Adipose tissue (tissue), 3 donors: ENCODE measurements at regions not wholly inside any gene's neighbourhood (a gene's known extent, or its start where the extent isn't known, plus 50 kb on each side); places are given as distances from the start of the nearest gene placed in this dataset.
"Not testable (repeated sequence)": the region's sequence is repeated elsewhere in the genome, so short reads cannot be mapped to it uniquely, and the experiment has no call there.

ENCODE experiments used
- H3K27ac ChIP-seq: one replicate; pipeline ENCODE4 v1.5.1; 2013; ENCODE audit warnings: low read depth, low read length
- WGBS, 3 donors: extraction: QIAGEN DNeasy Blood & Tissue Kit; methylation state at CpG; one replicate each; pipeline ENCODE4 v1.1.7; 2013; 5-methylcytosine and 5-hydroxymethylcytosine counted together
- donor health status: healthy with polysubstance abuse.
- donor health status: Bipolar disorder and iron deficiency.
- donor health status: healthy.

- 89 to 98% (median 94%) methylated on average over 10 of the region's 10 CpGs for WGBS, 3 donors
- no peak overlapping the region for H3K27ac ChIP-seq
These were observed 134.5 kb upstream of the C2CD4B start for GRCh38 chr15:62299541-62299940.

GRCh38 chr15:62301993-62302675 lies 137.0 kb upstream of the C2CD4B start:
- WGBS, 3 donors: 37 to 71% (median 65%) methylated on average over 3 of the region's 3 CpGs
- H3K27ac ChIP-seq: no peak overlapping the region

- 9 to 19% (median 17%) methylated on average over 9 of the region's 9 CpGs for WGBS, 3 donors
- no peak overlapping the region for H3K27ac ChIP-seq
These were observed 141.9 kb upstream of the C2CD4B start for GRCh38 chr15:62306851-62307504.

GRCh38 chr15:62307551-62307950 lies 142.5 kb upstream of the C2CD4B start:
- WGBS, 3 donors: 96 to 97% (median 96%) methylated on average over 2 of the region's 2 CpGs
- H3K27ac ChIP-seq: no peak overlapping the region

- 72 to 80% (median 74%) methylated on average over 2 of the region's 2 CpGs for WGBS, 3 donors
- no peak overlapping the region for H3K27ac ChIP-seq
These were observed 151.5 kb upstream of the C2CD4B start for GRCh38 chr15:62316413-62317060.

GRCh38 chr15:62320259-62320658 lies 155.2 kb upstream of the C2CD4B start:
- H3K27ac ChIP-seq: no peak overlapping the region
- 63 to 82% (median 73%) methylated on average over 2 of the region's 2 CpGs for WGBS, 3 donors

GRCh38 chr15:62323353-62323890 lies 158.3 kb upstream of the C2CD4B start:
- no peak overlapping the region for H3K27ac ChIP-seq
- WGBS, 3 donors: 50 to 68% (median 52%) methylated on average over 8 of the region's 8 CpGs

- 73 to 77% (median 74%) methylated on average over 5 of the region's 5 CpGs for WGBS, 3 donors
- no peak overlapping the region for H3K27ac ChIP-seq
These were observed 159.3 kb upstream of the C2CD4B start for GRCh38 chr15:62324382-62324781.

GRCh38 chr15:62325597-62325996 lies 160.5 kb upstream of the C2CD4B start:
- H3K27ac ChIP-seq: no peak overlapping the region
- 77 to 86% (median 77%) methylated on average over 7 of the region's 7 CpGs for WGBS, 3 donors

- 69 to 84% (median 81%) methylated on average over 3 of the region's 3 CpGs for WGBS, 3 donors
- H3K27ac ChIP-seq: no peak overlapping the region
These were observed 161.5 kb upstream of the C2CD4B start for GRCh38 chr15:62326460-62327011.

- WGBS, 3 donors: 76 to 88% (median 78%) methylated on average over 5 of the region's 5 CpGs
- no peak overlapping the region for H3K27ac ChIP-seq
These were observed 162.3 kb upstream of the C2CD4B start for GRCh38 chr15:62327406-62327805.

- WGBS, 3 donors: 97 to 100% (median 98%) methylated on average over 10 to 17 of the region's 29 CpGs
- not testable (repeated sequence) for H3K27ac ChIP-seq
These were observed 167.4 kb upstream of the C2CD4B start for GRCh38 chr15:62332472-62332871.

GRCh38 chr15:62334536-62334935 lies 169.5 kb upstream of the C2CD4B start:
- no peak overlapping the region for H3K27ac ChIP-seq

GRCh38 chr15:62337934-62338333 lies 172.8 kb upstream of the C2CD4B start:
- no peak overlapping the region for H3K27ac ChIP-seq

GRCh38 chr15:62338497-62338896 lies 173.4 kb upstream of the C2CD4B start:
- H3K27ac ChIP-seq: no peak overlapping the region
- 69 to 87% (median 84%) methylated on average over 1 of the region's 1 CpG for WGBS, 3 donors

More at GRCh38 chr15:62337934-62338333, 172.8 kb upstream of the C2CD4B start:
- 83 to 88% (median 84%) methylated on average over 4 of the region's 4 CpGs for WGBS, 3 donors

- 92 to 95% (median 94%) methylated on average over 9 of the region's 9 CpGs for WGBS, 3 donors
- H3K27ac ChIP-seq: no peak overlapping the region
These were observed 177.9 kb upstream of the C2CD4B start for GRCh38 chr15:62342959-62343358.

- 85 to 91% (median 90%) methylated on average over 10 of the region's 10 CpGs for WGBS, 3 donors
- no peak overlapping the region for H3K27ac ChIP-seq
These were observed 178.3 kb upstream of the C2CD4B start for GRCh38 chr15:62343397-62343796.

- H3K27ac ChIP-seq: no peak overlapping the region
- 23 to 39% (median 34%) methylated on average over 21 of the region's 21 CpGs for WGBS, 3 donors
These were observed 179.9 kb upstream of the C2CD4B start for GRCh38 chr15:62344806-62345539.
